ENCODE measurements at regions not wholly inside any gene's neighbourhood (a gene's known extent, or its start where the extent isn't known, plus 50 kb on each side); places are given as distances from the start of the nearest gene placed in this dataset.
"Not testable (repeated sequence)": the region's sequence is repeated elsewhere in the genome, so short reads cannot be mapped to it uniquely, and the experiment has no call there.

- Mint-ChIP-seq H3K4me3 (no peak overlapping the region), H3K27me3 (no peaks in the 10 kb centered on the region), H3K36me3 (no peaks in the 10 kb centered on the region), H3K9me3 (ENCODE audit: low read depth) (no peaks in the 10 kb centered on the region), H3K27ac (no peak overlapping the region), H3K4me1 (ENCODE audit: low read depth) (no peaks in the 10 kb centered on the region)
These were observed 104.9 kb upstream of the ZWINT start for GRCh38 chr10:56466005-56466404.

- Mint-ChIP-seq H3K27ac (no peak overlapping the region), H3K4me1 (ENCODE audit: low read depth) (no peaks in the 10 kb centered on the region), H3K4me3 (no peak overlapping the region), H3K36me3 (no peaks in the 10 kb centered on the region), H3K9me3 (ENCODE audit: low read depth) (peaks cover 7% of the 10 kb centered on the region), H3K27me3 (no peaks in the 10 kb centered on the region)
These were observed 88.7 kb upstream of the ZWINT start for GRCh38 chr10:56449770-56450169.

GRCh38 chr10:56447613-56448012, 86.6 kb upstream of the ZWINT start:
- not testable (repeated sequence) for H3K9me3 Mint-ChIP-seq (ENCODE audit: low read depth); H3K27me3 Mint-ChIP-seq; H3K4me3 Mint-ChIP-seq; H3K4me1 Mint-ChIP-seq (ENCODE audit: low read depth); H3K36me3 Mint-ChIP-seq; H3K27ac Mint-ChIP-seq

GRCh38 chr10:56441337-56441736, 80.3 kb upstream of the ZWINT start:
- not testable (repeated sequence) for H3K4me1 Mint-ChIP-seq (ENCODE audit: low read depth); H3K9me3 Mint-ChIP-seq (ENCODE audit: low read depth); H3K27ac Mint-ChIP-seq; H3K4me3 Mint-ChIP-seq; H3K27me3 Mint-ChIP-seq; H3K36me3 Mint-ChIP-seq
